GM19463 (cell line): ENCODE measurements at regions not wholly inside any gene's neighbourhood (a gene's known extent, or its start where the extent isn't known, plus 50 kb on each side); places are given as distances from the start of the nearest gene placed in this dataset.
A peak's percentile ranks its signal among the peaks of the same experiment; 100 is the strongest.

Experiments
- ATAC-seq: cut with Tn5 transposase; IDR thresholded peaks from one replicate; pipeline ENCODE4 v1.9.1; 2021; ENCODE audit warnings: mild to moderate bottlenecking, moderate library complexity; ENCODE audit not compliant: unreplicated experiment

GRCh38 chr4:136865526-136865925, 666.8 kb downstream of the PCDH18 start:
- ATAC-seq: no peak

- peak; percentile 88 for ATAC-seq
These were observed 667.6 kb downstream of the PCDH18 start for GRCh38 chr4:136864604-136865185.

GRCh38 chr4:136863756-136864155, 668.5 kb downstream of the PCDH18 start:
- no peak for ATAC-seq

DNA sequence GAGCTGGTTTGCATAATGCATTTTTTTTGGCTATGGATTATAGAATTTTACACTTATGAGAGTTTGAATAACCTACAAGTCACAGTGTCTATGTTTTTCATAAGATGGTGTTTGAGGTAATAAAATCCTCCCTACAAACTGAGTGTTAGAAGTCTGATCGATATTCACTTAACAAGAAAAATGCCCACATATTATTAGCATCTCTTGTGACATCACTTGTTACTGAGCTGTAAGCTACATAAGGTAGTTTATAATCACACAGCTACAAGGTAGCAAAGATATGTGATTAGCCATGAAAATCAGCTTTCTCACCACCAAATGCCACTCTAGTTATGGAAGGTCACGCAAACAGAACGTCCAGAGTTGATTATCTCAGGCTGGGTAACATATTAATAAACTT, 669.6 kb downstream of the PCDH18 start:
- ATAC-seq: no peak

DNA sequence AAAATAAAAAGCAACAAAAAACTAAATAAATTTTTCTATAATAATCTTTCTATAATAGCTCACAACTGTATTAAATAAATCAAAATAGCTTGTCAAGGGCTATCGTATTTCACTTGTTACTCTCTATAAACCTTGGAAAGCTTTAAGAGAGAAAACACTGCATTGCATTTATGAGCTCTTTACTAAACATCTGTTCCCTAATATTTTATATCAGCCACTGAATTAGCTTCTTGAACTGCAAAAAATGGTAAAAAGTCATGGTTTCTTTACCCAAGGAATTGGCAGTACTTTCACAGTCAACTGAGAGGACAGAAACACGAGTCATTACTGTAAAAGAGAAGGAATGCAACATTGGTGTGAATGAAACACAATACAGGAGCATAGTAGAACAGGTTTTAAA, 671.2 kb downstream of the PCDH18 start:
- ATAC-seq: no peak

DNA sequence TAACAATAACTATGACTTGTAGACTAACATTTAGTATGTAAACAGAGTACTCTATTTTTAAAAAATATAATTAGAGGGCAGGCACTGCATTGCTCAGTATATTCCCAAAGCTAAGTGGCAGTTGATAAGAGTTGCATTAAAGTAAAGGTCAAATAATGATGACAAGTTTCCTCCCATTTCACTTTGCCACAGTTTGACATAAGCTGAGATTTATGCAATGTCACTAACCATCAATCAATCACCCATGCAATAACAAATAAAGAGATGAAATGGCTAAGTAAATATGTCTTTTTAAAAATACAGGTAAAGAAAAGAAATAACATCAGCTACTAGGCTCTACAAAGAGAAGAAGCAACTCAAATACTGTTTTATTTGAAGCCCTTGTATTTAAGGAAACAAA, 673.4 kb downstream of the PCDH18 start:
- ATAC-seq: no peak

- ATAC-seq: no peak
These were observed 676.4 kb downstream of the PCDH18 start for GRCh38 chr4:136855886-136856285.

- ATAC-seq: no peak
These were observed 681.8 kb downstream of the PCDH18 start for GRCh38 chr4:136850446-136850845.

DNA sequence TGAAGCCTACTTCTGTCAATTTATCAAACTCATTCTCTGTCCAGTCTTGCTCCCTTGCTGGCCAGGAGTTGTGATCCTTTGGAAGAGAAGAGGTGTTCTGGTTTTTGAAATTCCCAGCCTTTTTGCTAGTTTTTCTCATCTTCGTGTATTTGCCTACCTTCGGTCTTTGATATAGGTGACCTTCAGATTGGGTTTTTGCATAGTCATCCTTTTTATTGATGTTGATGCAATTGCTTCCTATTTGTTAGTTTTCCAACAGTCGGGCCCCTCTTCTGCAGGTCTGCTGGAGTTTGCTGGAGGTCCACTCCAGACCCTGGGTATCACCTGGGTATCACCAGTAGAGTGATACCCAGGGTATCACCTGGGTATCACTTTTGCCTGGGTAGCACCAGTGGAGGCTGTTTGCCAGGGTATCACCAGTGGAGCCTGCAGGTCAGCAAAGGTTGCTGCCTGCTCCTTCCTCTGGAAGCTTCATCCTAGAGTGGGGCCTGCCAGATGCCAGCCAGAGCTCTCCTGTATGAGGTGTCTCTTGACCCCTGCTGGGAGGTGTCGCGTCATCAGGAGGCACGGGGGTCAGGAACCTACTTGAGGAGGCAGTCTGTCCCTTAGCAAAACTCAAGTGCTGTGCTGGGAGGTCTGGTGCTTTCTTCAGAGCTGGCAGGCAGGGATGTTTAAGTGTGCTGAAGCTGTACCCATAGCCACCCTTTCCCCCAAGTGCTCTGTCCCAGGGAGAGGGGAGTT, 684.2 kb downstream of the PCDH18 start:
- ATAC-seq: no peak

DNA sequence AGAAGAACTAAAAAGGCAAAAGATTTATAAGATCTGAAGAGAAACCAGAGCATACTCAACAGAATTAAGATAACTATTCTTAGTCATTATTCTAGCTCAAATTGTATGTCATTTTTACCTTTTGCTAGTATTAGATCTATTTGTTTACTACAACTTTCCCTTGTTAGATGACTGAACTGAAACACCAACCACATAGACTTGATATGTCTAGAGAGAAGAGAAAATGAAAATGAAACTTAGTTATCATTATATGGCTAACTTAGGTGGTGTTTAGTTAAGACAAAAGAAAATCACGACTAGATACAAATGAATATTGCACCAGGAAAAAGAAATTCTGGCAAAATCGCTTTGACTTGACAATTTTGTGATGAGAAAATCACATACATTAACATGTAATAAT, 690.8 kb downstream of the PCDH18 start:
- peak; percentile 74 for ATAC-seq

GRCh38 chr4:136838607-136839006, 693.7 kb downstream of the PCDH18 start:
- ATAC-seq: no peak

- no peak for ATAC-seq
These were observed 700.7 kb downstream of the PCDH18 start for GRCh38 chr4:136831553-136831952.

DNA sequence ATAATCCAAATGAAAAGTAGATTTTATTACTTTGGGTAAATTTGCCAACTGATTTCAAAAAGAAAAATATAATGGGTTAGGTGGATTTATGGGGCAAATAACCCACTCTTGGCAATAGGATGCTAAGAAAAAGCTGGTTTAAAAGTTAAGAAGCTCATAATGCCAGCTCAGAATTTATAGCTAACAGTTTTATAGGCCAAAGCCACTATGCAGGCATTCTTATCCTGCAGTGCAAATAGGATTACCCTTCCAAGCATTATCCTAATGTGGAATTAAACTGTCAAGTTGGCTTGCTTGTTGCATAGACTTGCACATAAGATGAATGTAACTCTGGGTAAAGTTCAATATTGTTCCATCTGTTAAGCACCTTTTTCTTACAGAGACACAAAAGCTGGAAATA, 703.0 kb downstream of the PCDH18 start:
- no peak for ATAC-seq

GRCh38 chr4:136823020-136823419, 709.3 kb downstream of the PCDH18 start:
- ATAC-seq: no peak

- ATAC-seq: no peak
These were observed 713.4 kb downstream of the PCDH18 start for GRCh38 chr4:136818811-136819330.

- ATAC-seq: no peak
These were observed 720.0 kb downstream of the PCDH18 start for GRCh38 chr4:136812100-136812880.

DNA sequence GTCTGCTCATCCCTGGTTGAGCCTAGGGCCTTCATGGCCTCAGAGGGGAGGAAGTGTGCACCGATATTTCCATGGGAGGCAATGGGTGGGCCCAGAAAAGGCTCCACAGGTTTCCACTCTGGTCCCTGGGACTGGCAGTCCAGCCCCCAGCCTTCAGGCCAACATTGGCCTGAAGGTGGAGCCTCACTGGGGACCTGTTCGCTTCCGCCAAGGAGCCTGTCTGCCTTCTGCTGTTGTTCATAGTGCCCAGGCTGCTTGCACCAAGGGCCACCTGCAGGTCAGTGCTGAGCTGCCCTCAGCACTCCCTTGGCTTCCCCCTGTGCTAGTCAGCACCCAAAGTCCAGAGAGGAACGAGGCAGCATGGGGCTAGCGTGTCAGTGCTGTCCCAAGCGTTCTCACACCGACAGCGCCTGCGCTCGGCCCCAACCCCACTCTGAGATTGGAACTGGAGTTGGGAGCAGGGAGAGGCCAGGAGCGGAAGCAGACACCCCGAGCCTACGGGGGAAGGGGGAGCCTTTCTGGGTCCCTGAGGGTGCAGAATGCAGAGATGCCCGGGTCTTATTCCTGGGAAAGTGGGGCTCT, 720.7 kb downstream of the PCDH18 start:
- no peak for ATAC-seq

DNA sequence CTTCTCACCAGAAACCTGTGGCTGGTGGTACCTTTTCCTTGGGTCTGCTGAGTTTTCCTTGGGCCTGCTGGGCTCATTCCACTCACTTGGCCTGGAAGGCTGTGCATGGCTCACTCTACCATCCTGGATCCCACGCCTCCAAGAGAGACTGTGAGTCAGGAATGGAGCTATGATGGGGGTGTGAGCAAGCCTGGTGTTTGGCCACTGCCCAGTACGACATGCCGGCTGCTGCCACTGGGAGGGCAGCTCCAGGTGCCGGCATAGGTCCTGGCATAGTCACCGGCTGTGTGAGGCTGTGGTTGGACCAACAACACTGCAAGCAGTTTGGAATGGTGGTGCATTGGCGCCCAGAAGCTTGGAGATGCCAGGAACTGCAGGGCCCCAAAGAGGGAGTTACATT, 721.7 kb downstream of the PCDH18 start:
- ATAC-seq: no peak

GRCh38 chr4:136806844-136807243, 725.5 kb downstream of the PCDH18 start:
- no peak for ATAC-seq

DNA sequence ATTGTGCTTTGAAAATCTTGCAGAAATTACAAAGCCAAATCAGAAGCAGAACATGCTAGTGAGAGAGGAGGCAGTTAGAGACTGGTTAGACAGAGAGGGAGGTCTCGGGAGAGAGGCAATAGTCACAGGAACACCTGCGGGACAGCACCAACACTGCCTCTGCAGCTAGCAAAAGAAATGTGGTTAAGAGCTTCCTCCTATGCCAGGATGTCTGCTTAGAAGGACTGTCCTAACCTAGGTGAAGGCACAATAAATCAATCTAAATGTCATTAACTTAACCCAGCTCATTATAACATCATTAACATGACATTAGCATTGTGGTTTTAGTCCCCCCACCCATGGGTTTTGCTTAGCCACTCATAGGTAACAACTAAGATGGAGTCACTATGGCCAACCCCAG, 726.7 kb downstream of the PCDH18 start:
- no peak for ATAC-seq

DNA sequence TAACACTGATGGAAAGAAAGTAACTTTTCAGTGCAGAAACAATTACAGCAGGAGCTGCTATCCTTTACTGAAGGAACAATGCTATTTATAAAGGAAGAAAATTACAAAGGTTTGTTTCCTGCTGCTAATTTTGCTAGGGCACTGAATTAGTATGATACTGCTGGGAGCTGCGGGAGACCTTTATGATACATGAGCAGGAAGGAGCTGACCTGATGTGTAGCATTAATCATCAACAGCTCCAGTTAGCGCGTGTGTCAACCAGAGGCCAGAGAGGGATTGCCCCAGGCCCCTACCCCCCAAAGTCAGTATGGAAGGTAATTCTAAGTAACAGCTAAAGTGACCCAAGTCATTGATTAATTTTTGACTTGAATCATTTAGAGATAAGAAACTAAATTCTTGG, 728.9 kb downstream of the PCDH18 start:
- no peak for ATAC-seq
